Urinary bladder (tissue), 3 donors: ENCODE measurements at regions not wholly inside any gene's neighbourhood (a gene's known extent, or its start where the extent isn't known, plus 50 kb on each side); places are given as distances from the start of the nearest gene placed in this dataset.
"Not testable (repeated sequence)": the region's sequence is repeated elsewhere in the genome, so short reads cannot be mapped to it uniquely, and the experiment has no call there.

Experiments
- DNase-seq: peaks from one replicate; pipeline ENCODE4 v3.0.0-alpha.2; 2015; ENCODE audit errors: extremely low spot score
- H3K27ac ChIP-seq: one replicate; pipeline ENCODE4 v1.5.1; 2013; ENCODE audit warnings: low read depth, mild to moderate bottlenecking, moderate library complexity
- H3K36me3 ChIP-seq: one replicate; pipeline ENCODE4 v1.6.1; 2013; ENCODE audit warnings: mild to moderate bottlenecking, moderate library complexity; ENCODE audit not compliant: insufficient read depth
- H3K4me1 ChIP-seq: one replicate; pipeline ENCODE4 v1.6.1; 2013; ENCODE audit warnings: mild to moderate bottlenecking, moderate library complexity; ENCODE audit not compliant: insufficient read depth
- H3K4me3 ChIP-seq: one replicate; pipeline ENCODE4 v1.5.1; 2013; ENCODE audit warnings: low read depth, low read length
- WGBS: extraction: QIAGEN DNeasy Blood & Tissue Kit; methylation state at CpG from one replicate; pipeline ENCODE4 v1.1.7; 2013; 5-methylcytosine and 5-hydroxymethylcytosine counted together
- donor health status: healthy with polysubstance abuse.
- donor health status: healthy.

GRCh38 chr7:121712961-121713360, 160.0 kb upstream of the PTPRZ1 start:
- H3K4me3 ChIP-seq, H3K4me1 ChIP-seq, DNase-seq, H3K36me3 ChIP-seq, H3K27ac ChIP-seq: not testable (repeated sequence)
- 33% methylated on average over 5 of the region's 5 CpGs for WGBS

- DNase-seq, result no peak
- 66% methylated on average over 2 of the region's 2 CpGs for WGBS
- Histone ChIP-seq H3K4me1 (no peaks in the 10 kb centered on the region), H3K36me3 (no peaks in the 10 kb centered on the region), H3K27ac (no peak overlapping the region), H3K4me3 (no peak overlapping the region)
Measured at GRCh38 chr7:121697731-121698316, 175.1 kb upstream of the PTPRZ1 start.

GRCh38 chr7:121696954-121697353, 176.0 kb upstream of the PTPRZ1 start:
- Histone ChIP-seq H3K4me3 (no peak overlapping the region), H3K4me1 (no peaks in the 10 kb centered on the region), H3K36me3 (no peaks in the 10 kb centered on the region), H3K27ac (no peak overlapping the region)
- no peak for DNase-seq
- WGBS, result 83% methylated on average over 1 of the region's 1 CpG

DNA sequence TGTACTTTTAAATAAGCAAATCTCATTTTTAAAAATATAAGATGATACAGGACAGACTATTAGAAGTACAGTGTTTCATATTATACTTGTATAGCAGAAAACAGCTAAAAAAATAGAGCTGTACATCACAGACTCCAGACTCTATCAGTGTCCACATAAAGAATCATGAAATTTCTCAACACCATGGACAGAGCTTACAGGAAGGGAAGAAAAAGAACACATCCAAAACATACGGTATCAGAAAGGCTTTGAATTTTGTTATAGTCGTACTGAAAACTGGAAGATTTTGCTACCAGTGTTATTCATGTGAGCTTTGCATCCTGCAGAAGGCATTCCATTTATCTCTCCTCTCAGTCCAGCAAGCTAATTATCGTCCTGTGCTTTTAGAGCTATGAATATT, 183.2 kb upstream of the PTPRZ1 start:
- DNase-seq, result no peak
- Histone ChIP-seq H3K27ac (no peak overlapping the region), H3K4me3 (no peak overlapping the region), H3K4me1 (no peaks in the 10 kb centered on the region), H3K36me3 (no peaks in the 10 kb centered on the region)
- WGBS, result 65% methylated on average over 3 of the region's 3 CpGs

DNA sequence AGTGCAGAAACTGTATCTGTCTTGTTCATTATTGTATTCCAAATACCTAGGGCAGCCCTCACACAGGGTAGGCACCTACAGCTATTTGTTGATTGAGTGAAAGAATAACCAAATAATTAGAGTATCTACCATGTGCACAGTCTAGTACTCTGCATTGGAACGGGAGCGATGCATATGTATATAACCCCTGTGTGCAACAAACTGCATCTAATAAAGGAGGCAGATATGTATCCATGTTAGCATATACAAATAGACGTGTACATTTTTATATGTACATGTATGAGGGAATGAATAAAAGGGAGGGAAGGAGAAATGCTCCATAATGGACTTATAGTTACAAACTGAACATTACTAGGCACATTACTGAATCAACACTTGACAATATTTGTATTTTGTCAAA, 191.3 kb upstream of the PTPRZ1 start:
- no peak overlapping the region for H3K27ac ChIP-seq
- 88% methylated on average over 3 of the region's 3 CpGs for WGBS
- no peak for DNase-seq
- no peak overlapping the region for H3K4me3 ChIP-seq
- H3K36me3 ChIP-seq, result no peaks in the 10 kb centered on the region
- H3K4me1 ChIP-seq, result no peaks in the 10 kb centered on the region

GRCh38 chr7:121676168-121676567, 196.8 kb upstream of the PTPRZ1 start:
- 49% methylated on average over 3 of the region's 3 CpGs for WGBS
- Histone ChIP-seq H3K4me3 (no peak overlapping the region), H3K27ac (no peak overlapping the region), H3K4me1 (no peaks in the 10 kb centered on the region), H3K36me3 (no peaks in the 10 kb centered on the region)
- DNase-seq, result no peak

DNA sequence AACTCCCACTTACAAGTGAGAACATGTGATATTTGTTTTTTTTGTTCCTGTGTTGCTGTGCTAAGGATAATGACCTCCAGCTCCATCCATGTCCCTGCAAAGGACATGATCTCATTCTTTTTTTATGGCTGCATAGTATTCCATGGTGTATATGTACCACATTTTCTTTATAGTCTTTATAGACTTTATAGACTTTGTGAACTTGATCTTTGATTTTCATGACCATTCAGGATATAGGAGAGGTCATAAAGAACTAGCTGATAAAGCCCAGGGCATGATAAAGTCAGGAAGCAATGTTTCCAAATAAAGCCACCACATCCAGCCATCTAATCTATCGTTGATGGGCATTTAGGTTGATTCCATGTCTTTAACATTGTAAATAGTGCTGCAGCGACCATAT, 198.5 kb upstream of the PTPRZ1 start:
- H3K27ac ChIP-seq, H3K4me3 ChIP-seq, H3K36me3 ChIP-seq, DNase-seq, H3K4me1 ChIP-seq: not testable (repeated sequence)
- 67% methylated on average over 2 of the region's 2 CpGs for WGBS

DNA sequence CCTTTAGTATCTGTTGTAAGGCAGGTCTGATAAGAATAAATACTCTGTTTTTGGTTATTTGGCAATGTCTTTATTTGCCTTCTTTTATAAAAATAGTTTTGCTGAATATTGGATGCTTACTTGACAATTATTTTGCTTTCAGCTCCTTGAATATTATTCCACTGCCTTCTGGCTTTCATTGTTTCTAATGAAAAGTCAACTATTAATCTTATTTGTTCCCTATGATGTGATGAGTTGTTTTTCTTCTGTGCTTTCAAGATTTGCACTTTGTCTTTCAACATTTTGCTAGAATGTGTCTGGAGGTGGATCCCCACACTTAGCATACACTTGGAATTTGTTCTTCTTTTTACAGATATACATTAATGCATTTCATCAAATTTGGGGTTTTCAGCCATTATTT, 203.8 kb upstream of the PTPRZ1 start:
- no peak overlapping the region for H3K27ac ChIP-seq
- DNase-seq, result no peak
- no peaks in the 10 kb centered on the region for H3K4me1 ChIP-seq

GRCh38 chr7:121666306-121666705, 206.7 kb upstream of the PTPRZ1 start:
- Histone ChIP-seq H3K4me3 (no peak overlapping the region), H3K36me3 (no peaks in the 10 kb centered on the region), H3K4me1 (no peaks in the 10 kb centered on the region), H3K27ac (no peak overlapping the region)
- 90% methylated on average over 1 of the region's 1 CpG for WGBS
- DNase-seq, result no peak

More for the DNA sequence above, 203.8 kb upstream of the PTPRZ1 start:
- Histone ChIP-seq H3K36me3 (no peaks in the 10 kb centered on the region), H3K4me3 (no peak overlapping the region)

DNA sequence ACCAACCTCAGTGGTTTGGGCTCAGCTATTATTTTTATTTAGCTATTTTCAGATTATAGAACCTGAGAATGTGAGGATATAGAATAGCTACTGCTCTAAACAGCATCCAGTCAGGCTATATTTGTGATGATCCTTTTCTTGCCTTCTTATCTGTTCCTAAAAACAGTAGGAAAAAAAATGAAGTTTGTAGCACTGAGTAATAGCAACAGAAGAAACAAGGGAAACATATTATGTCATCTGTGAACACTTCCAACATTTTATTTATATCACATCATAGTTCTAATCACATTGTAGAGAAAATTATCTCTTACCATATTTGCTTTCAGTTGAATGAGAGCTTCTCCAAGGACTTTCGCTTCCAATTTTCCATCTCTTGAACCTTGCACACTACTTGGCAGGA, 229.6 kb upstream of the PTPRZ1 start:
- Histone ChIP-seq H3K36me3 (no peaks in the 10 kb centered on the region), H3K4me3 (no peak overlapping the region), H3K4me1 (no peaks in the 10 kb centered on the region), H3K27ac (no peak overlapping the region)
- DNase-seq, result no peak
- WGBS, result 72% methylated on average over 1 of the region's 1 CpG

DNA sequence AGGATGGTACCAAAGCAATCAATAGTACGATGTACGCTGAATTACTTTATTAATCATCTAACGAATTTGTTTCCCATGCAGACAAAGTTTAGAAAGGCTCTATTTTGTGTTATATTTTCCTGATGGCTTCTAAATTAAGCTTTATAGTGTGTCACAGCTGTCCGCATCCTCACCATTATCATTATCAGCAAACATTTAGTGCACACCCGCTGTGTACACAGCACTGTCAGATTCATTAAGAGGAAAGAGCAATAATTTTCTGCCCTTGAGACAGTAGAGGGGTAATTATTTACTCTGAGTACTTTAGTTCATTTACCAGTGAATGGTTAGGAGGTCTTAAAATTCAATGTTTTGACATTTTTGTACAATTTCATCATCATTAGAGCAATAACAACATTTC, 233.3 kb upstream of the PTPRZ1 start:
- H3K4me1 ChIP-seq, result no peaks in the 10 kb centered on the region
- no peaks in the 10 kb centered on the region for H3K36me3 ChIP-seq
- no peak overlapping the region for H3K27ac ChIP-seq
- WGBS, result 91% methylated on average over 5 of the region's 5 CpGs
- DNase-seq, result no peak
- no peak overlapping the region for H3K4me3 ChIP-seq

DNA sequence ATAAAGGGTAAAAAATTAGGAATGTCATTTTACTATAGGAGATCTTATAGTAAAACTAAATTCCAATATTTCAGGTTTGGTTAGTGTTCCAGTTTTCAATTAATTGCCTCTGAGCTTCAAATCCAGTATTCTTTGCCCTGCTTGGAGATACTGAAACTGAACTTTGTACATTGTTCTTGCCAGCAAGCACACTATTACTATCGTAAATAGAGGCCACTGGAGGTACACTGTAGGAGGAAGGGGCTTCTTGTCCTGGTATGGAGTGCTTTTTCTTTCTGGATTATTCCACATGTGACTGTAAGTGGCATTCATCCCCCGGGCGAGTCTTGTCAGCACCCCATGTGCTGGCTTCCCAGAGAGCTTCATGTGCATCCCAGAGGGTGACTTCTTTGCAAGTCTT, 234.7 kb upstream of the PTPRZ1 start:
- WGBS, result 88% methylated on average over 3 of the region's 3 CpGs
- no peak for DNase-seq
- Histone ChIP-seq H3K4me3 (no peak overlapping the region), H3K4me1 (no peaks in the 10 kb centered on the region), H3K36me3 (no peaks in the 10 kb centered on the region), H3K27ac (no peak overlapping the region)

- DNase-seq, result no peak
- Histone ChIP-seq H3K4me3 (no peak overlapping the region), H3K36me3 (no peaks in the 10 kb centered on the region), H3K27ac (no peak overlapping the region), H3K4me1 (no peaks in the 10 kb centered on the region)
- 32% methylated on average over 1 of the region's 1 CpG for WGBS
Measured at GRCh38 chr7:121634356-121634755, 238.2 kb upstream of the FAM3C start.

DNA sequence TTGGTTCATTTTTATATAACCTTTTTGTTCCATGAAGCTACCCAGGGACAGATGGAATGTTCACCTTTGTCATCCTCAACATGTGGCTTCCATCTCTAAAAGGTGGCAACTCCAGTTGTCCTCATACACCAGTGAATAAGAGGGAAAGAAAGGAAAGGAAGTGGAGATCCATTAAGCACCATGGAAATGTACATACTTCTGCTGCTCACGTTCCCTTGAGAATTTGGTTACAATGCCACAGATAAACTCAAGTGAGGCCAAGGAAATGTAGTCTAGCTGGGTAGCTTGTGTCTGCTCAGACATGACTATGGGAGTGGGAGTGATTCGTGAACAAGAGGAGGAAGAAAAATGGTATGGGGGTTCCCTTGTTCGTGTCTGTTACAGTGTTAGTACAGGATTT, 237.1 kb upstream of the FAM3C start:
- WGBS, result 59% methylated on average over 3 of the region's 3 CpGs
- no peak for DNase-seq

DNA sequence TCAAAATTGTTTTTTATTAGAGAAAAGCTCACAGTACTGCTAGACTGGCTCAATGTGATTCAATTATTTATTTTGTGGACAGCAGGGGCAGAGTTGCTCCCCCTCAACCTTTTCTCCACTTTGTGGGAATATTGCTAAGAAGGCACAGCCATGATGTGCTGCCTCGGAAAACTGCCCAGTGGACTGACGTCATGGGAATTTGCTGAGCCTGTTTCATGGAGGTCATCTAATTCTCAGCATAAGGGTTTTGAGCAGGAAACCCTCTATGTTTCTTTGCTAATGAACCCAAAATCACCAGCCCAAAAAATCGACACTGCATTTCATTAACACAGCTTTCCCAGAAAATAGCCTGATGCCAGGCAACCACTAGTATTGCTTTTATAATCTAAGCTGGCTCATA, 228.8 kb upstream of the FAM3C start:
- 76% methylated on average over 3 of the region's 3 CpGs for WGBS
- H3K4me3 ChIP-seq, result no peak overlapping the region
- no peaks in the 10 kb centered on the region for H3K36me3 ChIP-seq
- no peak for DNase-seq
- H3K4me1 ChIP-seq, result no peaks in the 10 kb centered on the region
- no peak overlapping the region for H3K27ac ChIP-seq

More for the DNA sequence above, 237.1 kb upstream of the FAM3C start:
- Histone ChIP-seq H3K4me1 (no peaks in the 10 kb centered on the region), H3K27ac (no peak overlapping the region), H3K4me3 (no peak overlapping the region), H3K36me3 (no peaks in the 10 kb centered on the region)
